NCI-H345 treated with DMSO at 0.1 percent for 48 hours (cell line): ENCODE measurements at regions not wholly inside any gene's neighbourhood (a gene's known extent, or its start where the extent isn't known, plus 50 kb on each side); places are given as distances from the start of the nearest gene placed in this dataset.
A peak's percentile ranks its signal among the peaks of the same experiment; 100 is the strongest.

Experiments used
- DNase-seq: peaks from one replicate; lab custom pipeline; 2025; ENCODE audit not compliant: unreplicated experiment; lab: John Stamatoyannopoulos, UW

- DNase-seq, result no peak
These were observed 108.8 kb upstream of the CDK1 start for GRCh38 chr10:60669501-60669900.

GRCh38 chr10:60666221-60666620 is 112.1 kb upstream of the CDK1 start:
- DNase-seq, result peak; percentile 25

GRCh38 chr10:60664859-60665258 is 113.4 kb upstream of the CDK1 start:
- no peak for DNase-seq

GRCh38 chr10:60663850-60664249 is 114.4 kb upstream of the CDK1 start:
- DNase-seq, result peak; percentile 60

- DNase-seq, result no peak
These were observed 115.2 kb upstream of the CDK1 start for GRCh38 chr10:60662917-60663614.

- no peak for DNase-seq
These were observed 116.6 kb upstream of the CDK1 start for GRCh38 chr10:60661637-60662036.

- no peak for DNase-seq
These were observed 117.7 kb upstream of the CDK1 start for GRCh38 chr10:60660625-60661024.

GRCh38 chr10:60654813-60655464 is 123.3 kb upstream of the CDK1 start:
- DNase-seq, result no peak

GRCh38 chr10:60652628-60653027 is 125.7 kb upstream of the CDK1 start:
- no peak for DNase-seq

- DNase-seq, result no peak
These were observed 127.9 kb upstream of the CDK1 start for GRCh38 chr10:60650378-60650800.

- peak; percentile 57 for DNase-seq
These were observed 128.5 kb upstream of the CDK1 start for GRCh38 chr10:60649485-60650377.

- no peak for DNase-seq
These were observed 129.5 kb upstream of the CDK1 start for GRCh38 chr10:60648761-60649160.

GRCh38 chr10:60646966-60647796 is 131.1 kb upstream of the CDK1 start:
- peak; percentile 17 for DNase-seq

GRCh38 chr10:60645980-60646379 is 132.3 kb upstream of the CDK1 start:
- DNase-seq, result no peak

GRCh38 chr10:60644436-60645130 is 133.7 kb upstream of the CDK1 start:
- no peak for DNase-seq

- DNase-seq, result no peak
These were observed 134.4 kb upstream of the CDK1 start for GRCh38 chr10:60643874-60644273.

- no peak for DNase-seq
These were observed 148.9 kb upstream of the CDK1 start for GRCh38 chr10:60629332-60629731.

- DNase-seq, result no peak
These were observed 150.2 kb upstream of the CDK1 start for GRCh38 chr10:60627778-60628748.

GRCh38 chr10:60626037-60626436 is 152.2 kb upstream of the CDK1 start:
- no peak for DNase-seq
